ENCODE measurements at regions not wholly inside any gene's neighbourhood (a gene's known extent, or its start where the extent isn't known, plus 50 kb on each side); places are given as distances from the start of the nearest gene placed in this dataset.
"Not testable (repeated sequence)": the region's sequence is repeated elsewhere in the genome, so short reads cannot be mapped to it uniquely, and the experiment has no call there.

DNA sequence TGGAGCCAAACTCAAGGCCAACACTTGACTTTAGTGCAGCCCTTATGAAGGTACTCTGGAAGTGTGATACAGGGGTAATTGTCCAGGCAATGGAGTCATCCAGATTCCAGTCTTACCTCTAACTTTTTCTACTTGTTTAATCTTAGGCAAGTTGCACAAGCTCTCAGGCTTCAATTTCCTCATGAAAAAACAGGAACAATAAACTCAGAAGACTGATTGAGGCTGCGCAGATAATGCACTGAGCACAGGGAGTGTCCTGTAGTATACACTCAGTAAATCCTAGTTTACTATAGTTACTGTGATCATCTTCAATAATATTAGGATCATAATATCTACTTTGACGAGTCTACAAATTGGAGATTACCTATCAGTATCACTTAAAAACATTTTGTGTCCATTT, 127.5 kb upstream of the SMLR1 start:
- CTCF ChIA-PET: no interaction called here
- Mint-ChIP-seq H3K27me3 (ENCODE audit: unreplicated experiment) (peaks cover 57% of the 10 kb centered on the region), H3K27ac (ENCODE audit: unreplicated experiment) (no peak overlapping the region), H3K9me3 (ENCODE audit: low read depth, unreplicated experiment) (peaks cover 4% of the 10 kb centered on the region), H3K36me3 (ENCODE audit: insufficient read depth, unreplicated experiment) (no peaks in the 10 kb centered on the region), H3K4me3 (ENCODE audit: low read depth, unreplicated experiment) (no peak overlapping the region), H3K4me1 (ENCODE audit: low read depth, unreplicated experiment) (no peaks in the 10 kb centered on the region)
- TF ChIP-seq, protein P1, sequence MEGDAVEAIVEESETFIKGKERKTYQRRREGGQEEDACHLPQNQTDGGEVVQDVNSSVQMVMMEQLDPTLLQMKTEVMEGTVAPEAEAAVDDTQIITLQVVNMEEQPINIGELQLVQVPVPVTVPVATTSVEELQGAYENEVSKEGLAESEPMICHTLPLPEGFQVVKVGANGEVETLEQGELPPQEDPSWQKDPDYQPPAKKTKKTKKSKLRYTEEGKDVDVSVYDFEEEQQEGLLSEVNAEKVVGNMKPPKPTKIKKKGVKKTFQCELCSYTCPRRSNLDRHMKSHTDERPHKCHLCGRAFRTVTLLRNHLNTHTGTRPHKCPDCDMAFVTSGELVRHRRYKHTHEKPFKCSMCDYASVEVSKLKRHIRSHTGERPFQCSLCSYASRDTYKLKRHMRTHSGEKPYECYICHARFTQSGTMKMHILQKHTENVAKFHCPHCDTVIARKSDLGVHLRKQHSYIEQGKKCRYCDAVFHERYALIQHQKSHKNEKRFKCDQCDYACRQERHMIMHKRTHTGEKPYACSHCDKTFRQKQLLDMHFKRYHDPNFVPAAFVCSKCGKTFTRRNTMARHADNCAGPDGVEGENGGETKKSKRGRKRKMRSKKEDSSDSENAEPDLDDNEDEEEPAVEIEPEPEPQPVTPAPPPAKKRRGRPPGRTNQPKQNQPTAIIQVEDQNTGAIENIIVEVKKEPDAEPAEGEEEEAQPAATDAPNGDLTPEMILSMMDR (IDR thresholded peaks at IDR 0.05; ENCODE audit: unreplicated experiment): no peak
- DNase-seq: no peak
- BruUV-seq (replicated peaks): no TSS peak
- intact Hi-C loops (cut with micrococcal nuclease; ENCODE audit: unreplicated experiment): loop anchor here (5.0 kb wide), 3 partner anchors 332 to 652 kb away; partner anchors contain the start of gene TMEM200A

DNA sequence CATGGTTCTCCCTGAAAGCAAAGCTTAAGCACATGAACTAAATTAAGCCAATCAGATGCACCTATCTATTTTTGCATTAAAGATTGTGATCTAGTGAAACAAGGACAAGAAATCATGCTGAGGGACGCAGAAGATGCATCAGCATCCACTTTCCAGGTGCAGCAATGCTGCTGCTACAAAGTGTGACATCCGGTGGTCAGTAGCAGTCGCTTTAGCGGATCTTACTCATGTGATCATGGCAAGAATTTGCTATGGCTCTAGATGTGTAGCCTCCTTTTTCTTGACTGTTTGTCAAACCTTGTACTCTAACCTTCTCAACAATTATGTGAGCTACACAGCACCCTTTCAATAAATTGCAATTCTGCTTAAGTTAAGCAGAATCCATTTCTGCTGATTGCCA, 126.8 kb upstream of the SMLR1 start:
- Mint-ChIP-seq H3K9me3 (ENCODE audit: low read depth, unreplicated experiment) (peaks cover 4% of the 10 kb centered on the region), H3K27ac (ENCODE audit: unreplicated experiment) (no peak overlapping the region), H3K4me1 (ENCODE audit: low read depth, unreplicated experiment) (no peaks in the 10 kb centered on the region), H3K4me3 (ENCODE audit: low read depth, unreplicated experiment) (no peak overlapping the region), H3K27me3 (ENCODE audit: unreplicated experiment) (peaks cover 57% of the 10 kb centered on the region), H3K36me3 (ENCODE audit: insufficient read depth, unreplicated experiment) (no peaks in the 10 kb centered on the region)
- TF ChIP-seq, protein P1 (IDR thresholded peaks at IDR 0.05; ENCODE audit: unreplicated experiment): no peak
- intact Hi-C loops (cut with micrococcal nuclease; ENCODE audit: unreplicated experiment): no loop called here
- no TSS peak for BruUV-seq (replicated peaks)
- no peak for DNase-seq
- CTCF ChIA-PET: interaction anchor here (0.8 kb wide), 1 partner anchor 16 kb away, joined by 3 read pairs; no protein-coding TSS in a partner anchor

DNA sequence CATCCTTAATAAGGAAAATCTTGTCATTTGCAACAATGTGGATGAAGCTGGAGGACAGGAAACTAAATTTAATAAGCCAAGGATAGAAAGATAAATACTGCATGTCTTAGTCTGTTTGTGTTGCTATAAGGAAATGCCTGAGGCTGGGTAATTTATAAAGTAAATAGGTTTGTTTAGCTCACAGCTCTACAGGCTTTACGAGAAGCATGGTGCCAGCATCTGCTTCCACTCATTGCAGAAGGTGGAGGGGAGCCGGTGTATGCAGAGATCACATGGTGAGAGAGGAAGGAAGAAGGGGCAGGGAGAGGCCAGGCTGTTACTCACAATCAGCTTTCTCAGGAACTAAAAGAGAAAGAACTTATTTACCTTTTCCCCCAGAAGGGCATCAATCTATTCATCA, 118.9 kb upstream of the SMLR1 start:
- CTCF ChIA-PET: no interaction called here
- TF ChIP-seq, protein P1 (IDR thresholded peaks at IDR 0.05; ENCODE audit: unreplicated experiment): no peak
- Mint-ChIP-seq H3K4me1 (ENCODE audit: low read depth, unreplicated experiment) (no peaks in the 10 kb centered on the region), H3K27ac (ENCODE audit: unreplicated experiment) (no peak overlapping the region), H3K4me3 (ENCODE audit: low read depth, unreplicated experiment) (no peak overlapping the region), H3K36me3 (ENCODE audit: insufficient read depth, unreplicated experiment) (no peaks in the 10 kb centered on the region), H3K9me3 (ENCODE audit: low read depth, unreplicated experiment) (no peaks in the 10 kb centered on the region), H3K27me3 (ENCODE audit: unreplicated experiment) (peaks cover 22% of the 10 kb centered on the region)
- intact Hi-C loops (cut with micrococcal nuclease; ENCODE audit: unreplicated experiment): no loop called here
- no TSS peak for BruUV-seq (replicated peaks)
- DNase-seq: no peak

DNA sequence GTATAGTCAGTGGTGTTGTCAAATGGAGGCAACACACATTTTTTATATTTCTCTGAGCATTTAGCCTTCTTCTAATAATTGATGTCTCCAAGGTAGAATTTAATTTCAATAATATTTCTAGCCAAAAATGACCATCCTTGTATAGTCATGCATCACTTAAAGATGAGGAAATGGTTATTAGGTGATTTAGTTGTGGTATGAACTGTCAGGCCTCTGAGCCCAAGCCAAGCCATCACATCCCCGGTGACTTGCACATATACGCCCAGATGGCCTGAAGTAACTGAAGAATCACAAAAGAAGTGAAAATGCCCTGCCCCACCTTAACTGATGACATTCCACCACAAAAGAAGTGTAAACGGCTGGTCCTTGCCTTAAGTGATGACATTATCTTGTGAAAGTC, 115.6 kb upstream of the SMLR1 start:
- BruUV-seq (replicated peaks); H3K4me3 Mint-ChIP-seq (ENCODE audit: low read depth, unreplicated experiment); H3K36me3 Mint-ChIP-seq (ENCODE audit: insufficient read depth, unreplicated experiment); H3K4me1 Mint-ChIP-seq (ENCODE audit: low read depth, unreplicated experiment); H3K9me3 Mint-ChIP-seq (ENCODE audit: low read depth, unreplicated experiment); intact Hi-C loops (cut with micrococcal nuclease; ENCODE audit: unreplicated experiment); DNase-seq; CTCF ChIA-PET; H3K27ac Mint-ChIP-seq (ENCODE audit: unreplicated experiment): not testable (repeated sequence)
- H3K27me3 Mint-ChIP-seq (ENCODE audit: unreplicated experiment): peaks cover 21% of the 10 kb centered on the region

DNA sequence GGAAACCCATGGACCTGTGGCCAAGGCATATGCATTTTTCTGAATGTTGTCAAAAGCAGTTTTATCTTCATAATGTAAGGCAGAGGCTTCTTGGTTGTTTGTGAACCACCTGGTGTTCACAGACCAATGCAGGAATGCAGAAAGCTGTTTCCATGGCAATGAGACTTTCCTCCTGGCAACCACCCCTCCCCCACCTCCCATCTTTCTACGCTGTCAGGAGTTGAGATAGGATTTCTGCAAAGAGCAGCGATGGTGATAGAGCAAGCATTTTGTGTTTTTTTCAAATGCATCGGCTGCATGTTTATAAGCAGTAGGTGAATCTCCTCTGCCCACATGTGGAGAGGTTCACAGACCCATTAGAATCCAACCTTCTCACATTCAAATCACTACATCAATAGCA, 114.1 kb upstream of the SMLR1 start:
- Mint-ChIP-seq H3K4me1 (ENCODE audit: low read depth, unreplicated experiment) (no peaks in the 10 kb centered on the region), H3K9me3 (ENCODE audit: low read depth, unreplicated experiment) (no peaks in the 10 kb centered on the region), H3K36me3 (ENCODE audit: insufficient read depth, unreplicated experiment) (no peaks in the 10 kb centered on the region), H3K27me3 (ENCODE audit: unreplicated experiment) (peaks cover 21% of the 10 kb centered on the region), H3K27ac (ENCODE audit: unreplicated experiment) (no peak overlapping the region), H3K4me3 (ENCODE audit: low read depth, unreplicated experiment) (no peak overlapping the region)
- intact Hi-C loops (cut with micrococcal nuclease; ENCODE audit: unreplicated experiment): no loop called here
- DNase-seq: no peak
- TF ChIP-seq, protein P1 (IDR thresholded peaks at IDR 0.05; ENCODE audit: unreplicated experiment): no peak
- CTCF ChIA-PET: no interaction called here
- no TSS peak for BruUV-seq (replicated peaks)

Data from Calu3 (cell line).